ENCODE measurements at regions not wholly inside any gene's neighbourhood (a gene's known extent, or its start where the extent isn't known, plus 50 kb on each side); places are given as distances from the start of the nearest gene placed in this dataset.

GRCh38 chr3:17909714-17910113, 167.3 kb upstream of the TBC1D5 start:
- no peak for DNase-seq
- Histone ChIP-seq H3K27ac (ENCODE audit: low read length) (no peak overlapping the region), H3K4me3 (ENCODE audit: control insufficient read depth in 1 of 2, extremely low read depth in 1 of 2, low read length in 1 of 2) (no peak overlapping the region), H3K27me3 (replicated peaks in 1 of 2; ENCODE audit: control insufficient read depth in 2 of 2, extremely low read depth in 1 of 2, insufficient read depth in 2 of 2, low read length in 1 of 2) (no peaks in the 10 kb centered on the region), H3K36me3 (ENCODE audit: control insufficient read depth in 2 of 2, extremely low read depth in 1 of 2, insufficient read depth in 1 of 2, low read length in 1 of 2) (no peaks in the 10 kb centered on the region), H3K9me3 (no peaks in the 10 kb centered on the region), H3K4me1 (ENCODE audit: control insufficient read depth in 1 of 2, extremely low read depth in 1 of 2, insufficient read depth in 2 of 2, low read length in 2 of 2) (no peaks in the 10 kb centered on the region)
- no peaks in the 10 kb centered on the region for H3K9me3 Mint-ChIP-seq
- H3K36me3 Mint-ChIP-seq, result no peaks in the 10 kb centered on the region
- no peak for ATAC-seq (replicated peaks in 1 of 4)
- H3K4me3 Mint-ChIP-seq, result no peak overlapping the region
- ChIA-PET POLR2A (no interaction called here), CTCF (no interaction called here)
- 100% methylated on average over 2 of the region's 3 CpGs for WGBS (ENCODE audit: insufficient coverage)
- no peaks in the 10 kb centered on the region for H3K4me1 Mint-ChIP-seq
- no peak overlapping the region for H3K27ac Mint-ChIP-seq
- peaks cover 0 to 13% of the 10 kb centered on the region in 2 donors for H3K27me3 Mint-ChIP-seq

GRCh38 chr3:17908399-17909191, 166.2 kb upstream of the TBC1D5 start:
- no peaks in the 10 kb centered on the region for H3K27me3 ChIP-seq (replicated peaks in 1 of 2; ENCODE audit: control insufficient read depth in 2 of 2, extremely low read depth in 1 of 2, insufficient read depth in 2 of 2, low read length in 1 of 2)
- 91% methylated on average over 2 of the region's 5 CpGs for WGBS (ENCODE audit: insufficient coverage)
- Mint-ChIP-seq H3K4me1 (no peaks in the 10 kb centered on the region), H3K9me3 (no peaks in the 10 kb centered on the region), H3K27me3 (peaks cover 0 to 13% of the 10 kb centered on the region in 2 donors), H3K27ac (no peak overlapping the region), H3K4me3 (no peak overlapping the region), H3K36me3 (no peaks in the 10 kb centered on the region)
- H3K9me3 ChIP-seq, result no peaks in the 10 kb centered on the region
- CTCF ChIA-PET, result no interaction called here
- no peak for ATAC-seq (replicated peaks in 1 of 4)
- POLR2A ChIA-PET, result interaction anchor here in 1 of 2 donors (0.6 kb wide), 1 partner anchor 602 kb away, joined by 3 read pairs; no protein-coding TSS in a partner anchor
- no peaks in the 10 kb centered on the region for H3K36me3 ChIP-seq (ENCODE audit: control insufficient read depth in 2 of 2, extremely low read depth in 1 of 2, insufficient read depth in 1 of 2, low read length in 1 of 2)
- no peak for DNase-seq
- no peak overlapping the region for H3K27ac ChIP-seq (ENCODE audit: low read length)
- no peak overlapping the region for H3K4me3 ChIP-seq (ENCODE audit: control insufficient read depth in 1 of 2, extremely low read depth in 1 of 2, low read length in 1 of 2)
- H3K4me1 ChIP-seq (ENCODE audit: control insufficient read depth in 1 of 2, extremely low read depth in 1 of 2, insufficient read depth in 2 of 2, low read length in 2 of 2), result no peaks in the 10 kb centered on the region

GRCh38 chr3:17905996-17906395, 163.6 kb upstream of the TBC1D5 start:
- 20% methylated on average over 1 of the region's 2 CpGs for WGBS (ENCODE audit: insufficient coverage)
- no peak for DNase-seq
- ChIA-PET CTCF (no interaction called here), POLR2A (interaction anchor here in 1 of 2 donors (0.6 kb wide), 1 partner anchor 30 kb away, joined by 7 read pairs; no protein-coding TSS in a partner anchor)
- no peak overlapping the region for H3K27ac ChIP-seq (ENCODE audit: low read length)
- Mint-ChIP-seq H3K9me3 (peaks cover 0 to 3% (median 2%) of the 10 kb centered on the region in 3 donors), H3K36me3 (no peaks in the 10 kb centered on the region), H3K4me3 (no peak overlapping the region), H3K4me1 (no peaks in the 10 kb centered on the region), H3K27me3 (no peaks in the 10 kb centered on the region), H3K27ac (no peak overlapping the region)
- no peak for ATAC-seq (replicated peaks in 1 of 4)
- H3K4me1 ChIP-seq (ENCODE audit: control insufficient read depth in 1 of 2, extremely low read depth in 1 of 2, insufficient read depth in 2 of 2, low read length in 2 of 2), result no peaks in the 10 kb centered on the region
- no peaks in the 10 kb centered on the region for H3K36me3 ChIP-seq (ENCODE audit: control insufficient read depth in 2 of 2, extremely low read depth in 1 of 2, insufficient read depth in 1 of 2, low read length in 1 of 2)
- H3K27me3 ChIP-seq (replicated peaks in 1 of 2; ENCODE audit: control insufficient read depth in 2 of 2, extremely low read depth in 1 of 2, insufficient read depth in 2 of 2, low read length in 1 of 2), result no peaks in the 10 kb centered on the region
- H3K9me3 ChIP-seq, result no peaks in the 10 kb centered on the region
- no peak overlapping the region for H3K4me3 ChIP-seq (ENCODE audit: control insufficient read depth in 1 of 2, extremely low read depth in 1 of 2, low read length in 1 of 2)

- Histone ChIP-seq H3K4me3 (ENCODE audit: control insufficient read depth in 1 of 2, extremely low read depth in 1 of 2, low read length in 1 of 2) (no peak overlapping the region), H3K27me3 (replicated peaks in 1 of 2; ENCODE audit: control insufficient read depth in 2 of 2, extremely low read depth in 1 of 2, insufficient read depth in 2 of 2, low read length in 1 of 2) (no peaks in the 10 kb centered on the region), H3K9me3 (no peaks in the 10 kb centered on the region), H3K4me1 (ENCODE audit: control insufficient read depth in 1 of 2, extremely low read depth in 1 of 2, insufficient read depth in 2 of 2, low read length in 2 of 2) (no peaks in the 10 kb centered on the region), H3K27ac (ENCODE audit: low read length) (no peak overlapping the region), H3K36me3 (ENCODE audit: control insufficient read depth in 2 of 2, extremely low read depth in 1 of 2, insufficient read depth in 1 of 2, low read length in 1 of 2) (no peaks in the 10 kb centered on the region)
- WGBS (ENCODE audit: insufficient coverage), result no CpG with 5 or more reads among the region's 1 CpG
- no peak for ATAC-seq (replicated peaks in 1 of 4)
- no peak overlapping the region for H3K27ac Mint-ChIP-seq
- no peaks in the 10 kb centered on the region for H3K4me1 Mint-ChIP-seq
- H3K36me3 Mint-ChIP-seq, result no peaks in the 10 kb centered on the region
- no peaks in the 10 kb centered on the region for H3K27me3 Mint-ChIP-seq
- no peak for DNase-seq
- H3K9me3 Mint-ChIP-seq, result peaks cover 4 to 11% (median 8%) of the 10 kb centered on the region in 3 donors
- ChIA-PET POLR2A (no interaction called here), CTCF (no interaction called here)
- no peak overlapping the region for H3K4me3 Mint-ChIP-seq
These were observed 159.5 kb upstream of the TBC1D5 start for GRCh38 chr3:17901893-17902292.

- ATAC-seq (replicated peaks in 1 of 4) (no peak), DNase-seq (peak in 27 of 35 experiments; percentile 3 to 43 (median 20))
- no peaks in the 10 kb centered on the region for H3K36me3 ChIP-seq (ENCODE audit: control insufficient read depth in 2 of 2, extremely low read depth in 1 of 2, insufficient read depth in 1 of 2, low read length in 1 of 2)
- no peaks in the 10 kb centered on the region for H3K4me1 ChIP-seq (ENCODE audit: control insufficient read depth in 1 of 2, extremely low read depth in 1 of 2, insufficient read depth in 2 of 2, low read length in 2 of 2)
- CTCF ChIA-PET, result interaction anchor here (0.6 to 1.4 kb wide), 2 partner anchors 828 to 1094 kb away, joined by 3 to 7 read pairs; no protein-coding TSS in a partner anchor
- POLR2A ChIA-PET, result no interaction called here
- H3K4me3 Mint-ChIP-seq, result no peak overlapping the region
- no peaks in the 10 kb centered on the region for H3K27me3 ChIP-seq (replicated peaks in 1 of 2; ENCODE audit: control insufficient read depth in 2 of 2, extremely low read depth in 1 of 2, insufficient read depth in 2 of 2, low read length in 1 of 2)
- no peak overlapping the region for H3K27ac Mint-ChIP-seq
- H3K4me1 Mint-ChIP-seq, result no peaks in the 10 kb centered on the region
- no peaks in the 10 kb centered on the region for H3K9me3 ChIP-seq
- H3K4me3 ChIP-seq (ENCODE audit: control insufficient read depth in 1 of 2, extremely low read depth in 1 of 2, low read length in 1 of 2), result no peak overlapping the region
- no CpG with 5 or more reads among the region's 1 CpG for WGBS (ENCODE audit: insufficient coverage)
- H3K9me3 Mint-ChIP-seq, result peaks cover 2 to 9% (median 7%) of the 10 kb centered on the region in 3 donors
- no peak overlapping the region for H3K27ac ChIP-seq (ENCODE audit: low read length)
- H3K27me3 Mint-ChIP-seq, result peaks cover 0 to 2% of the 10 kb centered on the region in 2 donors
- no peaks in the 10 kb centered on the region for H3K36me3 Mint-ChIP-seq
These were observed 152.1 kb upstream of the TBC1D5 start for GRCh38 chr3:17894434-17895060.

- Histone ChIP-seq H3K27ac (ENCODE audit: low read length) (no peak overlapping the region), H3K4me1 (ENCODE audit: control insufficient read depth in 1 of 2, extremely low read depth in 1 of 2, insufficient read depth in 2 of 2, low read length in 2 of 2) (no peaks in the 10 kb centered on the region), H3K36me3 (ENCODE audit: control insufficient read depth in 2 of 2, extremely low read depth in 1 of 2, insufficient read depth in 1 of 2, low read length in 1 of 2) (no peaks in the 10 kb centered on the region), H3K9me3 (no peaks in the 10 kb centered on the region), H3K27me3 (replicated peaks in 1 of 2; ENCODE audit: control insufficient read depth in 2 of 2, extremely low read depth in 1 of 2, insufficient read depth in 2 of 2, low read length in 1 of 2) (no peaks in the 10 kb centered on the region), H3K4me3 (ENCODE audit: control insufficient read depth in 1 of 2, extremely low read depth in 1 of 2, low read length in 1 of 2) (no peak overlapping the region)
- Mint-ChIP-seq H3K27me3 (peaks cover 0 to 3% of the 10 kb centered on the region in 2 donors), H3K27ac (no peak overlapping the region), H3K4me3 (no peak overlapping the region), H3K36me3 (no peaks in the 10 kb centered on the region), H3K9me3 (peaks cover 0 to 9% (median 7%) of the 10 kb centered on the region in 3 donors), H3K4me1 (no peaks in the 10 kb centered on the region)
- ATAC-seq (replicated peaks in 1 of 4) (no peak), DNase-seq (no peak)
- ChIA-PET CTCF (no interaction called here), POLR2A (no interaction called here)
- no CpG with 5 or more reads among the region's 4 CpGs for WGBS (ENCODE audit: insufficient coverage)
These were observed 148.9 kb upstream of the TBC1D5 start for GRCh38 chr3:17891139-17891856.
